NT2/D1 (cell line): ENCODE measurements at regions not wholly inside any gene's neighbourhood (a gene's known extent, or its start where the extent isn't known, plus 50 kb on each side); places are given as distances from the start of the nearest gene placed in this dataset.

Experiments
- SUZ12 ChIP-seq: IDR thresholded peaks from 2 replicates; pipeline ENCODE4 v1.6.1; 2011; ENCODE audit not compliant: insufficient read length, insufficient read depth; ENCODE audit errors: extremely low read depth
- YY1 ChIP-seq: IDR thresholded peaks from 2 replicates; pipeline ENCODE4 v1.6.1; 2011; ENCODE audit not compliant: insufficient read length, insufficient read depth
- ZNF274 ChIP-seq: IDR thresholded peaks from 2 replicates; pipeline ENCODE4 v1.6.1; 2011; ENCODE audit warnings: mild to moderate bottlenecking, low read depth, low read length

GRCh38 chr1:8239039-8239305 lies 78.9 kb upstream of the SLC45A1 start:
- TF ChIP-seq YY1 (no peak), ZNF274 (no peak), SUZ12 (no peak)
